ENCODE measurements at regions not wholly inside any gene's neighbourhood (a gene's known extent, or its start where the extent isn't known, plus 50 kb on each side); places are given as distances from the start of the nearest gene placed in this dataset.

DNA sequence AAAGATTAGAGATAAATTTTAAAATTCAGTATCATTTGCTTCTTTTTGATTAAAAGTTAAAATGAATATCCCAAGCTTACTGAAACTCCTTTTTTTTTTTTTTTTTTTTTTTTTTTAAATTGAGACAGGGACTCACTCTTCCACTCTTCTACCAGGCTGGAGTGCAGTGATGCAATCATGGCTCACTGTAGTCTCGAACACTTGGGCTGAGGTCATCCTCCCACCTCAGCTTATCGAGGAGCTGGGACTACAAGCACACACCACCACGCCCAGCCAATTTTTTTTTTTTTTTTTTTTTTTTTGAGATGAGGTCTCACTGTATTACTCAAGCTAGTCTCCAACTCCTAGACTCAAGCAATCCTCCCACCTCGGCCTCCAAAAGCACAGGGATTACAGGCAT, 92.1 kb upstream of the RGS18 start:
- TF ChIP-seq EZH2phosphoT487 (IDR thresholded peaks at IDR 0.05; ENCODE audit: low read depth, severe bottlenecking, unreplicated experiment) (no peak), CTCF (IDR thresholded peaks at IDR 0.05; ENCODE audit: poor library complexity) (no peak)
